Stimulated activated CD4-positive, alpha-beta T cell treated with anti-CD3 and anti-CD28 coated beads, Interleukin-1b, Interleukin-23, amount 100 ng/mL, for 4 hours (primary cell): ENCODE measurements at regions not wholly inside any gene's neighbourhood (a gene's known extent, or its start where the extent isn't known, plus 50 kb on each side); places are given as distances from the start of the nearest gene placed in this dataset.

Source experiments
- DNase-seq, 2 donors: peaks; one replicate each; pipeline ENCODE4 v3.0.0-alpha.2; 2020; ENCODE audit warnings: low read depth in 2 of 2

DNA sequence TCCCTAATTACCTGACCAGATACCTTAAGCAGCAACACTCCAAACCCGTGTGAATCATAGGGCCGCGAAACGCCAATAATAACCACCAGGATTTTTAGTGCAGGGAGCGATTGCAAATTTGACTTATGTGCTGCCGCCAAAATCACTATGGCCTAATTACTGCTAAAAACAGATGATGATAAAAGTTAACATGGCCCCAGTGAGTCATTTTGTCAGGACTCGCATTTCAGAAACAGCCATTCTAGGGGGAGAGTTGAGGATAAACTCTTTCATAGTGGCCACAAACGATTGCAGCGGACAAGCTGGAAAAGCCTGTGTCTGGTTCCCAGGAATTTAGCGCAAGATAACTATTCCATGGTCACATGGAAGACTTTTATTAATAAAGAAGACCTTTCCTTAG, 103.4 kb downstream of the HLX start:
- DNase-seq: no peak

DNA sequence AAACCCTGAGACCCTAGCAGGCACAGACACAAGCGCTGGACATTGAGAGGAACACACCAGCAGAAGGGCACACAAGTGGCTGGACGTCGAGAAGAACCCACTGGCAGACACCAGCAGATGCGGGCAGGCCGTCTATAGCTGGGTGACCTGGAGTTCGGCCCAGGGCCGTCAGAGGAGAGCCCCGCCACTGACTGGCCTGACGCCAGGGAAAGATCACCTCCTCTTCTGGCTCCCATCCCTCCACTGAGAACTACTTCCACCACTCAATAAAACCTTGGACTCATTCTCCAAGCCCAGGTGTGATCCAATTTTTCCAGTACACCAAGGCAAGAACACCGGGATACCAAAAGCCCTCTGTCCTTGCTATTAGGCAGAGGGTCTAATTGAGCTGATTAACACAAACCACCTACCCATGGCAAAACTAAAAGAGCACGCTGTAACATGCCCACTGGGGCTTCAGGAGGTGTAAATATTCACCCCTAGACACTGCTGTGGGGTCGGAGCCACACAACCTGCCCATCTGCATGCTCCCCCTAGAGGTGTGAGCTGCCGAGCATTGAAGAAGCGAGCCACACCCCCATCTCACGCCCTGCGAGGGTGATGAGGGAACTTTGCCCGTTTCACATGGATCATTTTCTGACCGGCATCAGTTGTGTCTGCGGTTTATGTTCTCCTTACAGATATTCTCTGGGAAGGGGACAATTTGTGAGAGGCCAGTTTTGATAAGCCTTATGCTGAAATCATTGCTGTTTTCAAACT, 104.8 kb downstream of the HLX start:
- no peak for DNase-seq

DNA sequence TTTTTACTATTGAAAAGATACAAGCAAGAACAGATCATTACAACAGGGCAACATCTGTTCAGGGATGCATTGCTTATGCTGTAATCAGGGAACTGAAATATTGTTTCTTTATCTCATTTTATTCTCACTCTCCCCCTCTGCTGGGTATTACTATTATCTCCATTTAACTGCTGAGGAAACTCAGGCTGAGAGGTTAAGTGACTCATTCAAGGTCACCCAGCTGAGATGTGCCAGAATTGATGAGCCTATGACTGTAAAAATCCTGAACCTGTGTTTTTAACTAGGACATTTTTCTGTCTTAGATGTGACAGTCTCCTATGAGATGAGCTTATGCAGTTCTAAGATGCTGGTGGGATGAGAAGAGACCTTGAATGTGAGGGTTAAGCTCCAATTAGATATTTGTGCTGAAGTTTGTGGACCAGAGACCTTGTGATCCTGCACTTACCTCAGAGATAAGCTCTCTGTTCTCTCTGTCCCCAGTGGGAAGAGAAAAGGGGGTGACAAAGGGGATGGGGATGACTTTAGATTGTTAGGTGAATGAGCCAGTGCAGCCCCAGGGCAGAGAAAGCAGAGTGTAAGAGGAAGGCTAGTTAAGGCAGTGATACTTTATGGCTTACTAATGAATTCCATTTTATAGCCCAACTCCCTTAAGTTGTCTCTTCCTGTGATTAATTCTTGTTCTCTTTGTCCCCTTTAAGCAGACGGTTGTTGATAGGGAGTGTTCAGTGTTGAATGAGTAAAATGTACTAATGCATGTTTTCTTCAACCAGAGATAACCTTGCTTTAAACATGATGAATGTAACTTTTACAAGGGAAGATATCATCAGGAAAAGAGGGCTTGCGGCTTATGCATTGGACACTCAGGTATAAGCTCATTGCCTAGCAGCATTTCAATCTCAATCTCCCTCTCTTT, 111.4 kb downstream of the HLX start:
- DNase-seq: no peak

DNA sequence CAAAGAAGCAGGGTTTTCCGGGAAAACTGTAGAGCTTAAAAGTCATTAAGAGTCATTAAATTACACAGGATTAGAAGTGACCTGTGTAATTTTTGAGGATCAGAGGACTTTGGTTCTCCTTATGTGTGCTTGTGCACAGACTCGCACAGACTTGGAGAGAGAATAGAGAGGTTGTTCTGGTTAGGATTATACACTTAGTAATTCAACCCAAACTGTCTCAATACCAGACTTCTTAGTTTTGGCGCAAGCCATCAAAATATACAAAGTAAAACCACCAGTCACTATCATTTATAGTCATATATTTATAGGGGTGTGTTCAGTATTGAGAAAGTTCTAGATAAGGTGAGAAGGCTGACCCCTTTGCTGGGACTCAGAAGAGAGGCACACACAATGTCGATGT, 112.3 kb downstream of the HLX start:
- DNase-seq: no peak

DNA sequence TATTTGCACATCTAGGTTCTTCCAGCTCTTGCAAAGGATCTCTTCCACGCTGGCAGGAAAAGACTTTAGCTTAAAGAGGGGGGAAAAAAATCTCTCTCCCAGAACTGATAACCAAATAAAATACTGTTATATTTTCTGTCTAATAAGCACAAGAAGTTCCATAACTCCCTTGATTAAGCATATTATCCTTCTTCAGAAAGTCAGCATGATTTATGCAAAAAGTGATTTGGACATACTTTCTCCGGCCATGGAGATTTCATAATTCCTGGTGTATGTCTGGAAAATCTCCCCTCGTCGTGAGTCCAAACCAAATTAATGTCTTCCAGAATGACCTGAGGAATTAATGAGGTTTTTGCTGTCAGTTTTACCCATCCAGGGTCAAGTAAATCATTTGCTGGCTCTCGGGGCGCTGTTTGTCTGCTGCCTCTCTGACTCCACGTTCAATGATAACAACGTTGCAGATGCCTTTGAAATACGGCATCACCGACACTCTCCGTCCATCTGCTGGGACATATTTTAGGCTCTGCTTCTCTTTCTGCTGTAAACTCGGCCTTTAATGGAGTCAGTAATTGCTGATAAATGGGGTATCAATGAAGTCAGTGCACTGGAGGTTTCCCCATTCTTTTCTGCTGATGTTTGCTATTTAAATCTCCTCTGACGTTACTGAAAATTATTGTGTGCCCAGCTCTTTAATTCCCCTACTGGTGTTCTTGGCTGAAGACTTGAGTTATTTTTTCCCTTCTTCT, 112.9 kb downstream of the HLX start:
- DNase-seq: no peak

DNA sequence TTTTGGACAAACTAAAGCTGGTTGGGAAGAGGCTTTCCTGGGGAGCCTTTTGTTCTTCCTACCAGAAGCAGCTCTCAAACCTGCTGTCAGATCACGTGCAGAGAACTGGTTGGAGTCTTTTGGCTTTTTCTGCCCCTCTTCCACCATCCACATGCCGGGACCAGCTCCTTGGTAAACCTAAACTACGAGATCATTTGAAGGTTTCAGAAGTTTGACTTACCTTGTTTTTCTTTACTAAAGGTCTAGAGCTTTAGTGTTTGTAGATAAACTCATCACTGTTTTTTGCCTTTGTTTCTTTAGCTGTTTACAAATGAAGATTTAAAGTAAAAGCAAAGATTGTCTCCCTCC, 113.4 kb downstream of the HLX start:
- no peak for DNase-seq

DNA sequence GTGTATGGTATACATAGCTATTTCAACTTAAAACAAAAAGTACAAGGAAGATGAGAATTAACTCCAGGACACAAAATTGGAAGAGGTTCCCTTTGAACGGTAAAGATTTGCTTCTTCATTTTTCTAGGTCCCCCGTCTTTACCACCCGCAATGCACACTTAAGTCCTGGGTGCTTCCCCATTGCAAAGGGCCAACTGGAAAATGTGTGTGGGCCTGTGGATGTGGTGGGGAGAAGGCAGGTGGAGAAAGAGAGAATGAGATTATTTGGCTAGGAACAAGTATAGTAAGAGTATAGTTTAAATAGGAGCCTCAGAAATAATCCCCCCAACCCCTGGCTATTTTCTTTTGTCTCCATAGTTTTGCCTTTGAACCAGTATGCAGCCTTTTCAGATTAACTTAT, 115.4 kb downstream of the HLX start:
- DNase-seq: no peak

DNA sequence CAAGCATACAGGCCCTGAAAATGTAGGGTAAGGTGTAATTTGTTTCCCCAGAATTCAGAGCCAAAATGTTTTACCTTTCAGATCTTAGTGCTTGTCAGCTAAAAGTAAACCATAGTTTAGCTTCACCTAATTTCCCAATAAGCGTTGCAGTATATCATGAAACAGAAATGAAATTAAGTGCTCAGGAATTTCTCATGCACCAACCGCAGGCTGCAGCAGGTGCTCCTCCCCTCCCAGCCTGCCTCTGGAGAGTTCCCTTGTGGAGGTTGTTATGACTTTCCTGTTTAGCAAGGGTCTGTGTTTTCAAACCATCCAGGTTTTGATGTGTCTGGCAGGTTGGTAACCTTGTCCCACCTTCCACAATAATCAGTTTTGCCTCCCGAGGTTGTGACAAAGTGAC, 118.5 kb downstream of the HLX start:
- DNase-seq: no peak

DNA sequence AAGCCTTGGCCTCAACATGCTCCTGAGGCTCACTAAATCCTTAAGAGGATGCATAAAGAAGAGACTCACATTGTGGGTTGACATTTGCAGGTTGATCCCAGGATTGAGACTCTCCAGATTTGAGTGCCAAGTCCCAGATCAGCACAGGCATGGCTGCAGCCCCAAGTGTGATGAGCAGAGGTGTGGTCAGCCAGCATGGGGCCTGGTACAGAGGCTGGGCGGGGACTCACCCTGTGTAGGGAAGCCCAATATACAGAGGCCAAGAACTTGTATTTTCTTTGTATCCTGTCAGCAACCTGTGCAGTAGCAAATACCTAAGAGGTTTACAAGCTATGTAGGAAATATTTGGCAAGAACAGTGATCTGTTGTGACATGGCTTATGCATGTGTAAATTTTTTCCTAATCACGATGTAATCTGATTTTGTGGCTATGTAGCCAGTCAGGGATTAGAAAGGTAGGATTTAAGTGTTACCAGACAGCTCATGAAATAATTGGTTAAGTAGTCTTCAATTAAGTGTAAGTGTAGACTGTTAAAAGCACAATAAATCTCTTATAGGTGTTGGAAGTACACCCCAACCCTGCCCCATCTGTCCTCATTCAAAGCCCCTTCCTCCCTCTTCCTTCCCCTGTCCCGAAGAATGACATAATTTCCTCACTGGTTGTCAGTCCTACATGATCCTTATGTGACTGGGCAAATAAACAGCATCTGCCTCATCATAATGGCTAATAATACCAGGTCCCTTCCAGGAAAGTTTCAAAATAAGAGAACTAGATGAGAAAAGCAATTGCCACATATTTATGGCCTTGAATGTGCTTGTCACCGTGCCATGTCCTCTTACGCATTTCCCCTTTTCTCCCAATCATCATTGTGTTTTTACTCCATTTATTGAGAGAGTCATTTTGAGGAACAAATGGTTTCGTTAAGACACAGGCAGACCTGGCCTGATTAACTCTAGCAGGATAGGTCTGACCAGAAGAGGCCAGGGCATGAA, 120.9 kb downstream of the HLX start:
- DNase-seq: no peak

DNA sequence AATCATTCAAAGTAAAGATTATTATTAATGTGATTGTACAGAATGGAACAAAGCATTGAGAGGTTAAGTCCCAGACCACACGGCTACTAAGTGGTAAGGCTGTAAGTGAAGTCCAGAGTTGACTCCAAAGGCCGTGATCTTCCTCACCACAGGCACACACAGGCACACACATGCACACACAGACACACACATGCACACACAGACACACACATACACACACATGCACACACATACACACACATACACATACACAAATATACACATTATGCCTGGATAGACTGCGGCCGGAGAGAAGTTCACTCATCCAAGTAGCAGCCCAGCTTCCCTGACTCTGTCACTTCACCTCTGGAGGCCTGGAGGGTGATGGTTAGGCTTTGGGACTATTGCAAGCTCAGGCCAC, 121.9 kb downstream of the HLX start:
- DNase-seq: no peak

DNA sequence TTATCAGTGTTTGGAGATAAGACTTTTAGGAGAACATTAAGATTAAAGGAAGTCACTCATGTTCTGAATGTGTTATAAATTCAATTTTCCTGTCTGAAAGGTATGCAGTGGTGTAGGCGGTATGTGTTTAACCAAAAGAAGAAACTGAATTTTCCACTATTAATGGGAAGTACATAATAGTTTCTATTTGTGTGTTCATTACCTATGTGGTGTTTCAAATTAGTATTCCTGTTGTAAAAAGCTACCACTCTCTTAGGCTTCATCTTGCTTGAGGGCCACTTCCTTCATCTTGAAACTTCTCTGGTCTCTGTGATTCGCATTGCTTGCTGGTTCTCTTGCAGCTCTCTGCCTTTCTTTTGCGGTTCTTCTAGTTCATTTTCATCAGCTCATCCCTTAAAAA, 123.4 kb downstream of the HLX start:
- DNase-seq: no peak

DNA sequence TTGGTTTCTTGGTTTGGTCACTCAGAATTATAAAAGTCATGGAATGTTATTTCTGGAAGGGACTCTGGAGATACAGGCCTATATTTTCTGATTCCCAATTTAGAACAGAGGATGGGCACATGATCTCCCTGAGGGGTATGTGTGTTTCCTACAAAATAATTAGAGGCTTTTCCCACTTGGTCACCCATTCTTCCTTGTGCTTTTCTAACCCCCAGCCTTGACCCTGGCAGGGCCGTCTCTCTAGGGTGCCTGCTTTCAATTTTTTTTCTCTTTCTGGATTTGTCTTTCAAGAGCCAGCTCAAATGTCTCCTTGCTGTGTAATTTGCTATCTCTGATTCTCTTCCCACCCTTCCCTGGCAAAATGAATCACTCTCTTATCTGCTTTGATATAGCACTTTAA, 131.9 kb downstream of the HLX start:
- DNase-seq: no peak

DNA sequence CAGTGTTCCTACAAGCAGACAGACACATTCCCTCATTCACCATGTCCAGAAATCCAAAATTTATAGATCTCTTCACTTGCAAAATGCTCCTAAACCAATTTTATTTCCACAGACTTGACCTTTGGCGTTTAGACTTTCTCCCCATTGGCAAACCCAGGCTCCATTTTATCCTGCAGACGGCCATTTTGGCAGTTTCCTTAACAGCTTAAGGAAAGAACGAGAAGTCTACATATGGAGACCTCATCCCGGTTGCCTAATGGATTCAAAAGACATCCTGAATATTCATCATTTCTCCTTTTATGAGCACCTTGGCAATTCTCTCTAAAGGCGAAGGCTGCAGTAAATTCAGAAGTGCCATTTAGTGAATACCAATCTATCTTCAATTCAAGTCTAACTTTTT, 132.9 kb downstream of the HLX start:
- DNase-seq: no peak

DNA sequence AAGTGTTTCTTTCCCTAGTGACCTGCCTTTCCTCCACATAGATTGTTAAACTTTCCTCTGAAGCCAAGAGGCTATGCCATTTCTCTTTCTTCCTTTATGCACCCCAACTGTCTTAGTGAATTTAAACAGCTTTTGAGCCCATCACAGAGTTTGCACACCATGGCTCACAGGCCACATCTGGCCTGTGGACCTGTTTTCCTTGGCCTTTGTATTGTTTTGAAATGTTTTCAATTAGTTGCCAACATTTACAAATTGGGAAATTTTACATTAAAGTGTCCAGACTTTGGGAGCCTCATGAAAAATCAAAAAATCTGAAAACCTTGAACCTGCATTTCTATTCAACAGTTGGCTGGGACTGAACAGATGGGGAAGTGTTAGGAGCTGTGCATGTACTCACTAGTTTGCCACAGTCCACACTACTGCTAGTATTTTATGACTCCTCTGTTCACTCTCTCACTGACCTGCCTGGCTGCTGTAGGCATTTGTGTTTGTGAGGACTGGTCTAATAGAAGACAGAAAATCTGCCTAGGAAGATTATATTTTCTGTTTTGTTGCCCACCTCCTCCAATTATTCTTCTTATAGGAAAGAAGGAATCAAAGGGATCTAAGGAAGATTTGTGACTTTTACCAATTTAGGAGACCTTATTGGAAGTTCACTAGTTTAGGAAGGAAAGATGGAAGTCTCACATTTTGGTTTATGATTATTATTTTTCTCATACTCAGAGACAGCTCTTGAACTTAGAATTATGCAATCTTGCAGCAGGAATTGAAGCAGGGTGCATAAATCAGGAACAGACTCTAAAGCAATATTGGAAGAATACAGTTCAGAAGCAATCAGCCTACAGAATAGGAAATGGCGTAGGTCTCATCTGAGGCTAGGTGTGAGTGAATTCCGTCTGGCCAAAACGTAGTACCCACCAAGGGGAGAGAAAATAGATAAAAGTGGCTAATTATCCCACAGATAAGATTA, 134.7 kb downstream of the HLX start:
- DNase-seq: no peak

DNA sequence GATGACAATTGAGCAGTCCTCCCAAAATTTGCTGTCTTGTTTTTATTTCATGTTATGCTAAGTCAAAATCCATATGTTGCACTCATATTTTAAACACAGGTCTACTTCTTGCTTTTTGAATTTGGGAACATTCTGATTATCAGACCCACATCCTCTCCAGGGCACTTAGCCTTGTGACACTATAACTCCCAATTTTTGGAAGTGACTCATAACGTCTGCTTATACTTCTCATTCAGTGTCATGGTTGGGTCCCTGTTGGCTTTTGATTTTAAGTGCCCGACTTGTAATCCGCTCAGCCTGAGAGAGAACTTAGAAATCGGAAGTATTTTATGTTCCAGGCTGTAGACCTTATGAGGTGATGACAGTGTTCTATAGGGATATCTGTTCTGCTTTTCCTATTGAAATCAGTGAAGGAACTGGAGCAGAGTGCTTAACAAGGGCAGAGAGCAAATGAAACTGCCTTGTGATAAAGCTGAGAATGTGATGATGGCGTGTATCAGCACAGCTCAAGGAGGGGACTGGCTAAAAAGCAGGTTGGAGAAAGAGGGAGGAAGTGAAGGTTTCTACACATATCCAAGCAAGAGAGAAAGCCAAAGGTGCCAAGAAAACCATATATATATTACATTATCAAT, 136.0 kb downstream of the HLX start:
- no peak for DNase-seq

DNA sequence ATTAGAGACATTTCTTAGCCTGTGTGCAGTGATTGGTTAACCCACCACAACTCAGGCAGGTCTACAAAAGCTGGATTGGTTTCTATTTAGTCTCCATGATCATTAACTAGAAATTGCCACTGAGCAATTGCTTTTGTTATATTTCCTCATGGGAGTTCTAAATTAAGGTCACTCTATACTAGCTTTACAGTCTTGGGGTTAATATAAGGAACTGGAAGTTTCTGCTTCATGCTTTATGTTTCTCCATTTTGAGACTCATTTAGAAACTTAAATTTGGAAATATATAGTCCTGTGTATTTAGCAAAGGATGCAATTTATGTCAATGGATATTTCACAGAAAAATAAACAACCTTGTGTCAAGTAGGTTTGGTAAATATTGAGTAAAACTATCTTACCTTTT, 137.5 kb downstream of the HLX start:
- DNase-seq: no peak

DNA sequence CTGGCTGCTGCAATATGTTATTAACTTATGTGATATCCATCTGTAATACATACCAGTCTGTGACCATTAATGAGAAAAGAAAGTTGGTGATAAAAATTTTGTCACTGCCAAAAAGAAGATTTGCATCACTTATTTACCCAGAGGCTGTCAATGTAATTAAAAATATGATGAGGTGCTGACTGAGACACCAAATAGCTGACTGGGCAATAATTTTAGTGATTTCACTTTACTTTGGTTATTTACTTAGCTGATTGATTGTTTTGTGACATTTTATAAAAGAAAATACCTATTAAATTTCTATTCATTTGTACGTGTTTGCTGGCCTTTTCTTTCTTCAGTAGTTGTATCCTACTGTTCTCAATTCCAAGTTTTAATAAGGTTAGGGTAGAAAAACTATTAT, 139.2 kb downstream of the HLX start:
- no peak for DNase-seq

DNA sequence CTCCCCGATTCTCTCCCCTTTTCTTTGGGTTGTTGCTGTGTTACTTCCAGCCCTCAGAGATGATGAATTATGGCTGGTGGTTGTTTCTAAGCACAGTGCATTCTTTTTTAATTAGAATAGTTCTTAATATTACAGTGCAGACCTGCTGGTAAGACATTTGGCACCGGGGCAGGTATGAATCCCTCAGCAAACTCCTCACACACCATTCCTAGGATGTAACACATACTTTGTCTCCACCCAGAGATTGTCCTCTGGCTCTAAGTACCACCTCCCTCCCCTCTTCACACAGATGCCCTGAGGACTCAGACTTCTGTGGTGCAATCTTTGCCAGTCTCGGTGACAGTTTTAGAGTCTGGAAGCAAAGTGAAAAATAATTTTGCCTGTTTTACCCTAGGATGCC, 143.1 kb downstream of the HLX start:
- no peak for DNase-seq

DNA sequence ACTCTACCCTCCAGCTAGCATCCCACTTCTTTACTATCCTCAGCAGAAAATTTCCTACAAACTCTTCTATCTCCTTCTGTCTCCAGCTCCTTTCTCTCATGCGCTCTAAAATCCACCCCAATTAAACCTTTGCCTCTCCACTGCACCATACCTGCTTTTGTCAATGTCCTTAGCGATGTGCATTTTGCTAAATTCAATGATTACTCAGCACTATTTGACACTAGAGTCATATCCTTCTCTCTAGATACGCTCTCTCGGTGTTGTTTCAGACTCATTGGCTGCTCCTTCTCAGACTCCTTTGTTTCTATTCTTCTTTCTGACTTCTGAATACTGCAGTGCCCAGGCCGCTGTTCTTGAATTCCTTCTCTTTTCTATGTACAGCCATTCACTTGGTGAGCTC, 144.2 kb downstream of the HLX start:
- no peak for DNase-seq

DNA sequence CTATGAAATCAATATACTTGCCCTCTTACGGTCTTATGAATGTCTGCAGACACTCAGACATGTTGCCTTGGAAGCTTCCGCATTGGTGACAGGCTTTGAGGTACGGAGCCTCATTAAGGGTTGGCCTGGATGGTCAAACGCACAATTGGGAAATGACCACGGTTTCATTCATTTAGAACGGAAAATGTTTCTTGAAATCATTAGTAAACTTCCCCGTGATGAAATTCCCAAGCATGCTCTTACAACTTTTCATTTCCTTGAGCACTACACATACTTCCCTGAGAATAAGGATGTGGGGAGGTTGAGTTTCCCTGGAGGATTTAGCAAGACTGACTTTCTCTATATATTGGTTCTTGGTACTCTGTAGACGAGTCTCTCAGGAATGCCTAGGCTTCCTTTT, 146.3 kb downstream of the HLX start:
- no peak for DNase-seq
